ENCODE measurements at regions not wholly inside any gene's neighbourhood (a gene's known extent, or its start where the extent isn't known, plus 50 kb on each side); places are given as distances from the start of the nearest gene placed in this dataset.

- Mint-ChIP-seq H3K9me3 (no peaks in the 10 kb centered on the region), H3K4me1 (peaks cover 46% of the 10 kb centered on the region)
- CTCF ChIA-PET: interaction anchor here (1.5 kb wide), 1 partner anchor 10 kb away, joined by 4 read pairs; no protein-coding TSS in a partner anchor
Observed at GRCh38 chr3:56896357-56896756, 94.6 kb upstream of the ARHGEF3 start.

GRCh38 chr3:56894881-56895431 is 93.2 kb upstream of the ARHGEF3 start:
- POLR2A ChIA-PET: no interaction called here
- CTCF ChIA-PET: interaction anchor here (1.5 to 1.6 kb wide), 2 partner anchors 11 to 23 kb away, joined by 4 read pairs; no protein-coding TSS in a partner anchor
- peaks cover 55% of the 10 kb centered on the region for H3K4me1 Mint-ChIP-seq
- H3K9me3 Mint-ChIP-seq: no peaks in the 10 kb centered on the region
- no peak overlapping the region for H3K4me3 Mint-ChIP-seq
- DNase-seq: peak; percentile 35
- peaks cover 30% of the 10 kb centered on the region for H3K36me3 Mint-ChIP-seq (ENCODE audit: low read depth)
- no peak overlapping the region for H3K27ac Mint-ChIP-seq
- H3K27me3 Mint-ChIP-seq: no peaks in the 10 kb centered on the region

More at GRCh38 chr3:56896357-56896756, 94.6 kb upstream of the ARHGEF3 start:
- POLR2A ChIA-PET: interaction anchor here (0.6 kb wide), 1 partner anchor 18 kb away, joined by 3 read pairs; no protein-coding TSS in a partner anchor
- H3K36me3 Mint-ChIP-seq (ENCODE audit: low read depth): peaks cover 33% of the 10 kb centered on the region
- no peaks in the 10 kb centered on the region for H3K27me3 Mint-ChIP-seq
- H3K4me3 Mint-ChIP-seq: no peak overlapping the region
- H3K27ac Mint-ChIP-seq: no peak overlapping the region
- DNase-seq: no peak

GRCh38 chr3:56890448-56891091 is 88.8 kb upstream of the ARHGEF3 start:
- H3K27me3 Mint-ChIP-seq: no peaks in the 10 kb centered on the region
- H3K4me1 Mint-ChIP-seq: peaks cover 74% of the 10 kb centered on the region
- POLR2A ChIA-PET: interaction anchor here (0.6 kb wide), 1 partner anchor 801 kb away, joined by 4 read pairs; no protein-coding TSS in a partner anchor
- CTCF ChIA-PET: interaction anchor here (0.5 to 1.8 kb wide), 7 partner anchors 11 to 223 kb away, joined by 3 to 10 read pairs (median 3); no protein-coding TSS in a partner anchor
- peak; percentile 25 for DNase-seq
- H3K27ac Mint-ChIP-seq: no peak overlapping the region
- H3K4me3 Mint-ChIP-seq: no peak overlapping the region
- H3K36me3 Mint-ChIP-seq (ENCODE audit: low read depth): peaks cover 17% of the 10 kb centered on the region
- H3K9me3 Mint-ChIP-seq: no peaks in the 10 kb centered on the region

- Mint-ChIP-seq H3K4me1 (peaks cover 69% of the 10 kb centered on the region), H3K36me3 (ENCODE audit: low read depth) (peaks cover 21% of the 10 kb centered on the region)
- POLR2A ChIA-PET: no interaction called here
Observed at GRCh38 chr3:56889131-56889530, 87.4 kb upstream of the ARHGEF3 start.

GRCh38 chr3:56887402-56888025 is 85.8 kb upstream of the ARHGEF3 start:
- peak; percentile 44 for DNase-seq
- POLR2A ChIA-PET: no interaction called here
- H3K9me3 Mint-ChIP-seq: no peaks in the 10 kb centered on the region
- peaks cover 21% of the 10 kb centered on the region for H3K36me3 Mint-ChIP-seq (ENCODE audit: low read depth)
- peak overlapping the region; percentile 77 for H3K27ac Mint-ChIP-seq
- peaks cover 63% of the 10 kb centered on the region for H3K4me1 Mint-ChIP-seq
- no peak overlapping the region for H3K4me3 Mint-ChIP-seq
- CTCF ChIA-PET: interaction anchor here (0.6 to 1.4 kb wide), 3 partner anchors 9 to 1065 kb away, joined by 4 to 5 read pairs (median 4); no protein-coding TSS in a partner anchor
- no peaks in the 10 kb centered on the region for H3K27me3 Mint-ChIP-seq

More at GRCh38 chr3:56889131-56889530, 87.4 kb upstream of the ARHGEF3 start:
- no peaks in the 10 kb centered on the region for H3K27me3 Mint-ChIP-seq
- DNase-seq: no peak
- H3K27ac Mint-ChIP-seq: no peak overlapping the region
- H3K4me3 Mint-ChIP-seq: no peak overlapping the region
- CTCF ChIA-PET: no interaction called here
- H3K9me3 Mint-ChIP-seq: no peaks in the 10 kb centered on the region

- no peak for DNase-seq
- H3K4me3 Mint-ChIP-seq: no peak overlapping the region
- POLR2A ChIA-PET: no interaction called here
- peaks cover 30% of the 10 kb centered on the region for H3K36me3 Mint-ChIP-seq (ENCODE audit: low read depth)
- no peak overlapping the region for H3K27ac Mint-ChIP-seq
- H3K27me3 Mint-ChIP-seq: no peaks in the 10 kb centered on the region
- H3K9me3 Mint-ChIP-seq: no peaks in the 10 kb centered on the region
- CTCF ChIA-PET: interaction anchor here (0.9 to 1.8 kb wide), 9 partner anchors 8 to 86 kb away, joined by 3 to 8 read pairs (median 3); partner anchors contain the start of gene ARHGEF3
- H3K4me1 Mint-ChIP-seq: peaks cover 62% of the 10 kb centered on the region
Observed at GRCh38 chr3:56886314-56886713, 84.6 kb upstream of the ARHGEF3 start.

GRCh38 chr3:56885879-56886278 is 84.1 kb upstream of the ARHGEF3 start:
- Mint-ChIP-seq H3K4me1 (peaks cover 62% of the 10 kb centered on the region), H3K36me3 (ENCODE audit: low read depth) (peaks cover 34% of the 10 kb centered on the region), H3K9me3 (no peaks in the 10 kb centered on the region), H3K27me3 (no peaks in the 10 kb centered on the region), H3K27ac (no peak overlapping the region), H3K4me3 (no peak overlapping the region)
- no peak for DNase-seq
- CTCF ChIA-PET: interaction anchor here (0.9 to 1.8 kb wide), 8 partner anchors 17 to 86 kb away, joined by 3 to 8 read pairs (median 3); partner anchors contain the start of gene ARHGEF3
- POLR2A ChIA-PET: no interaction called here

GRCh38 chr3:56885453-56885852 is 83.7 kb upstream of the ARHGEF3 start:
- ChIA-PET CTCF (interaction anchor here (1.0 to 1.8 kb wide), 3 partner anchors 17 to 84 kb away, joined by 3 to 8 read pairs (median 4); partner anchors contain the start of gene ARHGEF3), POLR2A (no interaction called here)
- DNase-seq: no peak
- H3K36me3 Mint-ChIP-seq (ENCODE audit: low read depth): peaks cover 38% of the 10 kb centered on the region
- H3K27ac Mint-ChIP-seq: no peak overlapping the region
- H3K9me3 Mint-ChIP-seq: no peaks in the 10 kb centered on the region
- H3K4me3 Mint-ChIP-seq: no peak overlapping the region
- H3K4me1 Mint-ChIP-seq: peaks cover 61% of the 10 kb centered on the region
- no peaks in the 10 kb centered on the region for H3K27me3 Mint-ChIP-seq

GRCh38 chr3:56884387-56884786 is 82.6 kb upstream of the ARHGEF3 start:
- no peak for DNase-seq
- Mint-ChIP-seq H3K36me3 (ENCODE audit: low read depth) (peaks cover 47% of the 10 kb centered on the region), H3K27me3 (no peaks in the 10 kb centered on the region), H3K27ac (no peak overlapping the region), H3K9me3 (no peaks in the 10 kb centered on the region), H3K4me3 (no peak overlapping the region), H3K4me1 (peaks cover 66% of the 10 kb centered on the region)
- ChIA-PET CTCF (interaction anchor here (0.9 to 1.9 kb wide), 3 partner anchors 13 to 36 kb away, joined by 3 to 6 read pairs (median 4); no protein-coding TSS in a partner anchor), POLR2A (no interaction called here)

GRCh38 chr3:56883828-56884227 is 82.1 kb upstream of the ARHGEF3 start:
- Mint-ChIP-seq H3K36me3 (ENCODE audit: low read depth) (peaks cover 45% of the 10 kb centered on the region), H3K27ac (no peak overlapping the region), H3K9me3 (no peaks in the 10 kb centered on the region), H3K27me3 (no peaks in the 10 kb centered on the region), H3K4me3 (no peak overlapping the region), H3K4me1 (peaks cover 65% of the 10 kb centered on the region)
- ChIA-PET POLR2A (no interaction called here), CTCF (interaction anchor here (0.9 to 1.9 kb wide), 3 partner anchors 14 to 36 kb away, joined by 3 to 6 read pairs (median 4); no protein-coding TSS in a partner anchor)
- no peak for DNase-seq

- no peak overlapping the region for H3K4me3 Mint-ChIP-seq
- no peak for DNase-seq
- H3K36me3 Mint-ChIP-seq (ENCODE audit: low read depth): peaks cover 45% of the 10 kb centered on the region
- H3K9me3 Mint-ChIP-seq: no peaks in the 10 kb centered on the region
- H3K4me1 Mint-ChIP-seq: peaks cover 65% of the 10 kb centered on the region
- CTCF ChIA-PET: interaction anchor here (0.6 to 1.9 kb wide), 3 partner anchors 16 to 175 kb away, joined by 3 to 6 read pairs (median 5); no protein-coding TSS in a partner anchor
- POLR2A ChIA-PET: interaction anchor here (0.5 kb wide), 1 partner anchor 326 kb away, joined by 5 read pairs; the partner anchor contains the start of gene CCDC66
- no peak overlapping the region for H3K27ac Mint-ChIP-seq
- no peaks in the 10 kb centered on the region for H3K27me3 Mint-ChIP-seq
Observed at GRCh38 chr3:56882896-56883295, 81.1 kb upstream of the ARHGEF3 start.

GRCh38 chr3:56881841-56882240 is 80.1 kb upstream of the ARHGEF3 start:
- POLR2A ChIA-PET: no interaction called here
- Mint-ChIP-seq H3K27ac (no peak overlapping the region), H3K4me1 (peaks cover 59% of the 10 kb centered on the region), H3K4me3 (no peak overlapping the region), H3K27me3 (no peaks in the 10 kb centered on the region), H3K9me3 (no peaks in the 10 kb centered on the region), H3K36me3 (ENCODE audit: low read depth) (peaks cover 40% of the 10 kb centered on the region)
- no peak for DNase-seq
- CTCF ChIA-PET: interaction anchor here (0.6 to 1.4 kb wide), 3 partner anchors 26 to 73 kb away, joined by 3 to 4 read pairs (median 3); no protein-coding TSS in a partner anchor
